GM21390 (cell line): ENCODE measurements at regions not wholly inside any gene's neighbourhood (a gene's known extent, or its start where the extent isn't known, plus 50 kb on each side); places are given as distances from the start of the nearest gene placed in this dataset.
A peak's percentile ranks its signal among the peaks of the same experiment; 100 is the strongest.

Experiments
- ATAC-seq: cut with Tn5 transposase; IDR thresholded peaks from one replicate; pipeline ENCODE4 v1.9.1; 2021; ENCODE audit not compliant: unreplicated experiment

DNA sequence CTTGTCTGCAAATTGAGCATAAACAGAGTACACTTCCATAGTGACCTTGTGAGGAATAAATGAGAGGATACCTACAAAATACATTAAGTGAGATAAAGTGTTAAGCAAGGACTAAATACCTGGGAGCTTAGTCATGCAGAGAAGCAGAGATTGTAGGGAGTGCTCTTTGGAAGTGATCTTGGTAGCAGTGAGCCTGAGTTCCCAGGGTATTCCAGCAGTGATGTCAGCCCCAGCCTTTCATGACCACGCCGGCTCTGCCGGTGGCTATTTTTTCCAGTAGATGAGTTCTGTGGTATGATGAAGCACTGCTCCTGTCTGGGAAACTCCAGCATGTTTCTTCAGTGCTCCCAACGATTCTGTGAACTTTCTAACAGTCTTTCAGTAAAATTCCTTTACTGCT lies 391.5 kb upstream of the IGFBP7 start:
- ATAC-seq = no peak

DNA sequence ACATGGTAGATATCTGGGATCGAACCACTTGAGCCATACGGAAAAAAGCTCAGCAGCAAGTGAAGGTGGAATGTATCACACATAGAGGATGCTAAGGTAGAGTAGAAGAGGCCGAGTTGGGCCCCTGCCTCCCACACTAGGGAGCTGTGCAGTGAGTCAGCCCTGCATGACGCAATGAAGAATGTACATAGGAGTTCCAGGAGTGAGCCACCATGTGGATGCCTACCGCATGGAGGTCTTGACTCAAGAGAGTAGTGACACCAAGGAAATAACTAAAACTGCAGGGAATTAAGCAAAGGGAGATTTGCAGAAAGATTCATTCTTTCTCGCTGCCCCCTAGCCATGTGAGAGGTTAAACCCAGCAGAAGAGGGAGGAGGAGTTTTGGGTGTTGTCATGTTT lies 389.6 kb upstream of the IGFBP7 start:
- no peak for ATAC-seq

DNA sequence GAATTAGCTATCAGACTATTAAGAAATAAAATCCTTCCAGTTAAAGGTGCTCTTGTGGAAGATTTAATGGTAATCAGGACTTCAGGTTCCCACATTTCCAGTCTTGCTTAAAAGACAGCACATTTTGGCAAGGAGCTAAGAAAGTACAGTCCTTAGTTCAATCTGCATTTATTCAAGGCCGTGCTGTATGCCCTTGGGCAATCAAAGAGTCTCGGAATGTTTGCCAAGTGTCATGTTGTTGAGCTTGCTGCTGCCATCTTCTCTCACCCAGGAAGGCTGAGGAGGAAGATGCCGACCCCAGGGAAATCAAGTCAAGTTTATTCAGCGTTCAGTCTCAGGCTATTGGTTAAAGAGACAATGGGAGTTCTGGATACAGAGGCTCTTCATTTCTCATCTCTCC lies 388.1 kb upstream of the IGFBP7 start:
- ATAC-seq = no peak

DNA sequence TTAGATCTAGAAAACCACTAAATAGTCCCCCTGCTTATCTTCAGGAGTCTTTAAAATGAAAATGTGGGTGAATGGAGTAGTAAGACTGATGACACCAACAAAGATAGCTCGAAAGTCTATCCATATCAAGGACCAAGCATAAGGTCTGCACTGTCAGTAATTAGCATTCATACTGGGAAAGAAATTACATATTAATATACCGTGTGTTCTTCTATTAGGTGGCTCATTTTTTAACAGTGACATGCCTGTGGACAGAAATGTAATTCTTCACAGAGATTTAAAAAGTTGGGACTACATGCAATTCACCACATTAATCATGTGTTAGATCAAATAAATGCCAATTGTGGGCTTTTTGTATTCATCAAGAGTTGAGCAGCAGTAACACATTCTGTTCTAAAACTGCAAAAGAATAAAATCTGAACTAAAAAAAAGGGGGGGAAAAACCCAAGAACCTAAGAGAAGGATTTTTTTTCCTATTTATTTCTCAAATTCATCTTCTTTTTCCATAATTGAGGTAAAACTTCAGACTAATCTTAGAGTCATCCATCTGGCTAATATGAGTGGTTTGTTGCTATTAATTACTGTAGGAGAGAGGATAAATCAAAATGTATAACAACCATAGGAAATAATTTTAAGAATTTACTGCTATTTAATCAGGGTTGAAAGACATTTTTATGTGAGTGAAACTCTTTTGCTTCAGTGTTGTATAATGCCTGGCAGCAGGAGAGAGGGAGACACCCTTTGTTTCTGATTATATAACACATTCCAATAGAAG lies 386.7 kb upstream of the IGFBP7 start:
- no peak for ATAC-seq

DNA sequence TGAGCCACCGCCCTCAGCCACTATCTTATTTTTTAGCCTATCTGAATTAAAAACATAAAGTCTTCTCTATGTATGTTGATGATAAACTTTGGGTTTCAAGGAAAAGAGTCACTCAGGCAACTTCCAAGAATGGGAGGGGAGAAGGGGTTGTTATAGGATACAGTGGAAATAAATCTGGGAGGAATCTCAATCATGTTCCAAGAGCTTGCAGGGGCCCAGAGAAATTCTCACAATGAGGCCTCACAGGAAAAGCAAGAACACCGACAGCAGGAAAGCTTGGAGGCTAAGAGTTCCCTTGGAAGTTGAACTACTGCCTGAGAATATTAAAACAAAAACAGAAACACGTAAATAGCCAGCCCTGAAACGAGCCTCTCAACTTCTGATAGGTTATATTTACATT lies 384.6 kb upstream of the IGFBP7 start:
- ATAC-seq = no peak

DNA sequence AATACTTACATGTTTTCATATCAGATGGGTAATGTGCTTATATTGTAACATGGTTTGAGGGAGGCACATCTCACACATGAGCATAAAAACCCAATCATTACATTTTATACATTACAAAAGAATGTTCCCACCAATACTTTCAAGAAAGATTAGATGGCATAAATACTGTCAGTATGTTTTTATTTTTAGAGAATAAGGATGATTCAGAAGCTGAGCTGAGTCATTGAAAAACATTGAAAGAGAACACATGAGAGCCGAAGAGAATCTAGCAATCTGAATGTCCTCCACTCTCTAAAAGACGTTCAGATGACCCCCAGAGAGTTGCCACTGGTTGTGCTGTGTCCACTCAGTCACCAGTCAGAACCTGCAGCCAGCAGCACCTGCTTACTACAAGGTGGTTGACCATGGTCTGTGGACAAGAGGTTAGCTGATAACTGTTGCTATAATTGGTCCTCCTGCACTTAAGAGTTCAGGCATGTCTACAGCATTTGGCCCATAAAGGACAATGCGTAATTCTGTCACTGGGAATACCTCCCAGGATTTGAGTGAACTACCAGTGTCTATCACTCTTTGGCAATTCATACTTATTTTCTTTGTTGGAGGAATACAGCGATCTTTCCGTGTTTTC lies 382.2 kb upstream of the IGFBP7 start:
- no peak for ATAC-seq

DNA sequence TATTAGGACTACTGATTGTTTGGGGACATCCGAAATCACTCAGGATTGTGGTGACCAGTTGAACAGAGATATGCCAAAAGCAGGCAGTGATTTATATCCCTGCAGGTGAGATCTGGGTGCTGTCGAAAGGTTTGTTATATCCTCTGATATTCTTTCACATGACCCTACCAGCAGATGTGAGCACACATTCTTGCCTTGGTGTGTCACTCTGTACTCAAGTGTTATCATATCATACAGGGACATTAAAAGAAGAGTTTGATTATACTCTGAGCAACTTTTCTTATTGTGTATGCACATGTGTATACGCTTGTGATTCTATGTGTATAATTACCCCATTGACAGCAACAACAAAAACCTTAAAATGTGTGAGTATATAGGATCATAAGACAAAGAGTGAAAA lies 381.2 kb upstream of the IGFBP7 start:
- no peak for ATAC-seq

DNA sequence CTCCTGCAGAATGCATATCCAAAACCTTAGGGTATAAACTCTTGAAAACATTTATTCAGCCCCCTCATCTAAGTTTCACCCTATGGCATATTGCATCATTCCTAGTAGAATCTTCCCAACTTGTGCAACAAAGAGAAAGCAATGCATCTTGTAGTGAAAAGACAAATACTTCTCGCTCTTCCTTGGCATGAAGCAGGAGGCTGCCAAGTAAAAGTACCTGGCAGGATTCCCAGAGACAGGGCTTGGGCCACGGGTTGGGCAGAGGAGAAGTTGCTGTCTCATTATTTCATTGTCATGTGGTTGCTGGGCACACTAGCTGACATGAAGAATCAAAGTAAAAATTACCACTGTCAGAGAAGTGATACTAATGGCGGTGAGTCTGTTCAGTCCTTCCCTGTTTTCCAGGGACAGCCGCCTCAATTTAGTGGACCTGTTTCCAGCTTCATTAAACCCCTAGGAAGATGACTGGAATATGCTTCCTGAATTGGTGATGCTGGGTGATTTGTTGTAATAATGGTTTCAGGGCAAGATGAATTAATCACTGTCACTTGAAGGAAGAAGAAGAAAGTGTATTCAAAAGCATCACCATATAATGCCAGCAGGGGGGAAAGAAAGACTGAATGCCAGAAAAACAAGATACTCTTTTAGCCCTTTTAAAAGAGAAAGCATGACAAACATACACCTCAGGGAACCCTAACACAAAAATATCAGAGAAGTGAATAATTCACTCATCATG lies 380.5 kb upstream of the IGFBP7 start:
- ATAC-seq = no peak

DNA sequence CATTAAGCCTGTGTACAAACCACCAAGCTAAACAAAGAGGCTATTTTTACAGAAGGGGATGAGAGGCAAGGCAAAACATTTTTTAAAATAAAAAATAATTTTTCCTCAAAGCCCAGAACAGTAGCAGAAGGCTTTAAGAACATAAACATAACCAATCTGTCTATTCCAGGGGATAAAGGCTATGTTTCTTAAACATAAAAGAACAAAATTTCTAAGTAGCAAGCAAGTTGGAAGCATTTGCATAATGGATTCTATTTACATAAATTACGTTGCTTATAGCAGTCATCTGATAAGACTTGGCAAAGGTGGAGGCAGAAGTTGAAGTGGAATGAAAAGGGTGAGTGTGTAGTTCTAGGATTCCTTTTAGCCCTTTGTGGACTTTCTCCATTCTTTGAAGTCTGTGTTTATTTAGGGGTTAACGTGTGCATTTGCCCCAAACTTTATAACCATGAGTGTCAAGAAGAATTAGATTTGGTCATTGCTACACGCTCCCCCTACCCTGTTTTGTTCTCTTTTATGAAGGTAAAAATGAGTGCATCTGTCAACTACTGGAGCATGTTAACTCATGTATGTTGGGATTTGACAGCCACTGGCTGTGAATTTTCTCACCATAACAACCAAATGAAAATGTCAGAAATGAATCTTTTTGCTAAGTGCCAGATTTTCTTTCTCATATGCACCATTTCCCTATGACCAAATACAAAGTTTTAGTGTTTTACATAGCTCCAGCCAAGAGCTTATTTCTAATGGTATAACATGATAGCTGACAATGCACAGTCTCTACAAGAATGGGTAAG lies 378.4 kb upstream of the IGFBP7 start:
- no peak for ATAC-seq

DNA sequence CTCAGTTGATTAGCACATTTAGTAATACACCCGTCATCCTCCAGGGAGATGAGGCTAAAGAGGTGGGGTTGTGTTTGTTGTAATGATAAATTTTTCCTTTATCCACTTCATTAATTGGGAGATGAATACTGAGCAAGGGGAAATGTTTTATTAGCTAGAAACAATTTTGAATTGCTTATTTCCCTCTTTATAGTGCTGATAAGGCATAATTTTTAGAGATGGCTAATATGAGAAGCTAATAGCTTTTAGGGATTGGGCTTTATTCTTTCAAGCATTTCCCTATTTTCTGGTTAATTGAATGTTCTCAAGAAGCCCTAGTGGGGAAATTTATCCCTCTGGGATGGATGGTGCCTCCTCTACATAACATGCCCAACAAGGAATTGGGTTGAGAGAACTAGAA lies 365.2 kb upstream of the IGFBP7 start:
- ATAC-seq = no peak

DNA sequence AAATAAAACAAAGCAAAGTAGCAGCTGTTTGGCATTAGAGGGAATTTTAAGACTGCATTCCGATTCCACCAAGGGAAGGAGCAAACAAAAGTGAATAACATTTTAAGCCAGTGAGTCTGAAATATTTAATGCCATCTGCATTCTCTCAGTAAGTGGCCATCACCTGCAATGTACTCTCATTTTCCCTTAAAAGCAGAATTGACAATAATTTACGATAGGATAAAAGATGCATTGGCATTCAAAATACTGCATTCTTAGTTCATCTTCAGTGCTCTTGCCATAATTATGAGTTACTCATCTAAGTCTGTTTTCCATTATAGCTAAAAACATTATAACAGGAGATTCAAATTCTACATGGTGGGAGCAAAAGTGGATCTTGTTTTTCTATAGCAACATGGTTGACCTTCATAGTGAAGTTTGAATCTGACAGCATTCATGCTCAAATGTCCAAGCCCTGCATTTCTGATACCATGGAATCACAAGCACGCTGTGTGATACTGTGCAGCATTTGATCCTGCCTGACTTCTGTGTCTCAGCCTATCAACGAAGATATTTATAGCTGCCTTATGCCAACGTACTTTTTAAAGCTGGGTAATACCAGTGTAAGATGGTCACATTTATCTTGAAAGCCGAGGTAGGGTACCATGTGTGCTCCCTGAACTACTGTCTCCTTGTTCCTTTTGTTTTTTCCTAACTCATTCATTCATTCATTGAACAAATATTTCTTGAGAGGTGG lies 355.3 kb upstream of the IGFBP7 start:
- no peak for ATAC-seq

DNA sequence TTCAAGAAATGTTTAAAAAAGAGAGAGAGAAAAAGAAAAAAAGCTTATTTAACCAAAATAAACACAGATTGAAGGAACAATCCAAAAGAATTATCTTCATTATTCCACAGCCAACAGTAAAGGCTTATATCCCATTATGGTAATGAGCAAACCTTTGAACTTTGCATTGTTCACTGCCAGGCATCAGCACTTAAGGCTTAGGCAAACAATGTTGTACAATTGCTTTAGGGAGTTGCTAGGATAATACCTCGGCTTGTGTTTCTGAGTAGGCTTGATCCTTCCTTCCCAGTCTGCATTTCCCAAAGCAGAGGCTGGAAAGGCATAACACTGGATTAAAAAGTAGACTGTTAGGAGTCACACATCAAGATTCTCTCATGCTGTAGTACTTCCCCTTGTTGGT lies 352.7 kb upstream of the IGFBP7 start:
- ATAC-seq = no peak

DNA sequence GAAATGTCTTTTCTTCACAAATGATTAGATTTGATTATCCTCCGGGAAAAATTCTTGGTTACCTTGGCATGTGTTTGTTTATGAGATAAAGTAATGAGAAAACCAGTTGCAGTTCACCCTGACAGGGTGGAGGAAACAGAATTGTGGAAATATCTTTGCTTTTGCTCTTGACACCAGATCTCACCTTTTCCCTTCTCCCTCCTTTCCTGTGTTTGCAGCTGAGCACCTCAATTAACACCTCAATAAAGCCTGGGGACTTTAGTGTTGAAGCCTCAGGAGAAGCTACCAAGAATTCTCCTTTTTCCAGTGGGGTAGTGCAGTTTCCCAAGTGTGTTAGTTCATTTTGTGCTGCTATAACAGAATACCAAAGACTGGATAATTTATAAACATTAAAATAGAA lies 350.8 kb upstream of the IGFBP7 start:
- ATAC-seq = no peak

DNA sequence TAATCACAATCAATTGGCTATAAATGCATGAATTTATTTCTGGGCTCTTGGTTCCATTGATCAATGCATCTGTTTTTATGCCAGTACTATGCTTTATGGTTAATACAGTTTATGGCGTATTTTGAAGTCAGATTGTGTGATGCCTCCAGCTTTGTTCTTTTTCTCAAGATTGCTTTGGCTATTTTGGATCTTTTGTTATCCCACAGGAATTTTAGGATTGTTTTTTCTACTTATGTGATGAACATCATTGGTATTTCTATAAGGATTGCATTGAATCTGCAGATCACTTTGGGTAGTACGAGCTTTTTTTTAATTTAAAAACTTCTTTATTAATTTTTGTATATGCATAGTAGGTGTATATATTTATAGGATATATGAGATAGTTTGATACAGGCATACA lies 338.7 kb upstream of the IGFBP7 start:
- no peak for ATAC-seq

DNA sequence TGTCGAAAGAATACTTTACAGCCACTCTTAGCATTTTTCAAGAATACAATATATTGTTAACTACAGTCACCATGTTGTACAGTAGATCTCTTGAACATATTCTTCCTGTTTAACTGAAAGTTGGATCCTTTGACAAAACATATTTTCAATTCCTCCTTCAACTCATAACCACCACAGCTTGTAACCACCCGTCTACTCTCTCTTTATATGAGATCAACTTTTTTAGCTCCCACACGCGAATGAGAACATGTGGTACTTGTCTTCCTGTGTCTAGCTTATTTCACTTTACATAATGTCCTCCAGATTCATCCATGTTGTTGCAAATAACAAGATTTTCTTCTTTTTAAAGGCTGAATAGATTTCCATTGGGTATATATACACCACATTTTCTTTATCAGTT lies 338.3 kb upstream of the IGFBP7 start:
- ATAC-seq = no peak

DNA sequence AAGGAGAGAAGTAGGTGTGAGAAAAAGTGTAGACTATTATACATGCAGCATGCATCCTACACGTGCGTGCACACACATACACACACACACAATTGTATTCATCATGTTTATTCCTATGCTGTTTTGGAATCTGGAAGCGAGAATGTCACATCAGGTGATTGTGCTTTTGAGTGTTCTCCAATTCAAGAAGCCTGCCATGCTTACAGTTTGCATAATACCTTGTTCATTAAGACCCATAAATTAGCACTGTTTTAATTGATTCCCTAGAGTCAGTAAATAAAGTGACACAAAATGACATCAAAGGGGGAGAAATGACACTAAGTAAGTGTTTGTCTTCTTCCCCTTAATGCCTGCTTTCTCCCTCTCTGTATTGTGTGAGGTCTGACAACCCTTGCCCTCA lies 336.1 kb upstream of the IGFBP7 start:
- no peak for ATAC-seq

DNA sequence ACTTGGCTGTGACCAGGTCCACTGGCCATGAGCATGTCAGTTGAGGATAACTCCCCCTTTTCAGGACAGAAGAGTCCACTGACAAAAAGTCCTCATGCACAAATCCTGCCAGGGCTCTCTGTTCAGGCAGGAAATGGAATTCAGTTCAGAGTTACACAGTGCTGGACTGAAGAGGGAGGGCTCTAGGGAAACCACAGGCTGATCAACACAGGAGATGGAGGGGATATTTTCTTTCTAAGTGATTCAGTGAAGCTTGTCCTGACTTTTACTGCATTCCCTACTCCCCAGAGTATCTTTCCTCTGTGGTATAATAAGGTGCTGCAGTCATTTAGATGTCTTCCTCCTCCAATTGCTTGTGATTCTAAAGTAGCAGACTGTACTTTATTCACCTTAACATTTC lies 335.5 kb upstream of the IGFBP7 start:
- ATAC-seq = no peak

DNA sequence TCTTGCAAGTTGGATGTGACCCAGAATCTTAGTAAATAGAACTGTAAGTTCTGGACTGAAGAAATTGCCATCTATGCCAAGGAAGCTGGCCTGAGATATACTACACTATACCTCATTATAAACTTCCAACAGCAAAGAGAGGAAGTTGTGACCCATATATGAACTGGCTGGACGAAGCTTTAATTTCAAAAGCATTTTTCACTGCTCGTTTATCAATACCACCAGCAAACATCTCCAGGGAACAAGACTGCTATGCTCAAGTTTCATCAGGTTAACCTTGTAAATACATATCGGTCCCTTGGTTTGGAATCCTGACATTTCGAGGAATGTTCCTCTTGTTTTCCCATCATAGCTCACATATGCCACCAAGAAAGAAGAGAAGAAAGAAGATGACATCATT lies 334.5 kb upstream of the IGFBP7 start:
- ATAC-seq = no peak

DNA sequence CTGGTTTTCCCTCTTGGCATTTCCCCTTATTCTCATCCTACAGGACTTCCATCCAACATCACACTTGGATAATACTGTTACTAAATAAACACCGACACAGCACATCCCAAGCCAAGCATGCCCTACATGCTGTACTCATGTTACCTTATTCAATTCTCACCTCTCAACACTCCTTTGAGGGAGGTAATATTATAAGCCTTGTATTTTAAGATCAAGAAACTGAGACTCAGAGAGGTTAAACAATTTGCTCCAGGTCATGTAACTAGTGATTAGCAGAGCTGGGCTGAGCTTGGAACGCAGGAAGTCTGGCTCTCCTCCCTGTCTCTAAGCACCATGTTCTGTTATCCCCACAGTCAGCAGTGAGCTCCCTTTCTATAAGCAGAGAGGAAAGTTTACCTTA lies 333.6 kb upstream of the IGFBP7 start:
- no peak for ATAC-seq

DNA sequence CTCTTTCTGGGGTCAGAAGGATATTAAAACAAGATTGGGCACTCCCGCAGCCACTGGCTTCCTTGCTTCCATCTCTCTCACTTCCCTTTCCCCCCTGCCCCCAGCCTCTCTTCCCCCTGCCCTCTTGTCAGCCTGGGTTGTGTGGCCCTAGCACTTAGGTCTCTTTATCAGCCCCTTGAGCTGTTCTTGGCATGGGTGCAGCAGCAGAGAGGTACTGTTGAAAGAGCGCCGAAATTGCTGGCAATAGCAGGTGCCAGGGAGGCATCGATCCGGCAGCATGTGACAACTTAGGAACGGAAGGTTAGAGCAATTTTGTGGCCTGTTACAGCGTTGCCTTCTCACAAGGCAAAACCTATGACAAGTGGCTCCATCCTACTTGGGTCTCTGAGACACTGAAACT lies 333.1 kb upstream of the IGFBP7 start:
- ATAC-seq = no peak

DNA sequence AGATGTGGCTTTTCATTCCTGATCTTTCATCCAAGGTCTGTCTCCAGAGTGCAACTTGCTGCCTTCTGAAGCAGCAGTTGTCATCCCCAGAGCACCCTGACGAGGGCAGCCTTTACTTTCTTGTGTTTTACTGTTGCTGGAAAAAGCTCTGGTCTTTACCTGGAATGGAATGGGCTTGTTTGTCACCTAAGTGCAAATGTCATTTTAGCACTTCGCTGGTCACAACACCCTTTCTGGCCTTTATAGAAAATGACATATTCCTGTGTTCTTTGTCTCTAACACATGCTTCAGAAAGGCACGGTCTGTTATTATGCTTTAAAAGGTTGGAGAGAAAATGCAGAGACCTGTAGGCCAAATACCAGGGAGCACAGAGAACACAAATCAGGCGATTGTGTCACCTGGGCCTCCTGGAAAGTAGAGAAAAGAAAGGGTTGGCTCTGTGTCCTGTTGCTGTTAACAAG lies 332.7 kb upstream of the IGFBP7 start:
- ATAC-seq = peak; percentile 51
